ENCODE measurements at regions not wholly inside any gene's neighbourhood (a gene's known extent, or its start where the extent isn't known, plus 50 kb on each side); places are given as distances from the start of the nearest gene placed in this dataset.

DNA sequence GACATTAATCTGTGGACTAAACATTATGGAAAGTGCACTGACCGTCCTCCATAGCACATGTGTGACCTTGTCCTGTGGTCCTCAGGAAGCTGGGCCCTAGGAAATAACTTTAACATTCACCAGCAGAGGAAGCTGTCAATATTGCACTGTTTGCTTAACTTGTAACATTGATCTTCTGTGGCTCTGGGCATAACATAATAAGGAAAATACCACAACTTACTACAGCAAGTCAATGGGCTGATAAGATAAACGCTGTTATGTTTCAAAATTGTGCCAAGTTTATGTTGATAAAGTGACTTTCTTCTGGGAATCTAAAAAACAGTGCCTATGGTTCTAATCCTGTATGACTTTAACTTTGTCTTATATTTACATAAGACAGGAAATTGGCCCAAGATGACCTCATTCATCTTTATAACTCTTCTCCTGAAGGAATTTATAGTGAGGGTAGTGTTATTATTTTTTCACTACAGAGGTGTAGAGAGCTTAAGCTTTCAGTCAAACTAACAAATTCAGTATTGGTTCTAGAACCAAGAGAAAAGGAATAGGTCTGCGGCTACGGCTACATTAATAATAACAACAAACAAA, 113.7 kb upstream of the MAP4K3 start (continued):
- TF ChIP-seq, protein P1, sequence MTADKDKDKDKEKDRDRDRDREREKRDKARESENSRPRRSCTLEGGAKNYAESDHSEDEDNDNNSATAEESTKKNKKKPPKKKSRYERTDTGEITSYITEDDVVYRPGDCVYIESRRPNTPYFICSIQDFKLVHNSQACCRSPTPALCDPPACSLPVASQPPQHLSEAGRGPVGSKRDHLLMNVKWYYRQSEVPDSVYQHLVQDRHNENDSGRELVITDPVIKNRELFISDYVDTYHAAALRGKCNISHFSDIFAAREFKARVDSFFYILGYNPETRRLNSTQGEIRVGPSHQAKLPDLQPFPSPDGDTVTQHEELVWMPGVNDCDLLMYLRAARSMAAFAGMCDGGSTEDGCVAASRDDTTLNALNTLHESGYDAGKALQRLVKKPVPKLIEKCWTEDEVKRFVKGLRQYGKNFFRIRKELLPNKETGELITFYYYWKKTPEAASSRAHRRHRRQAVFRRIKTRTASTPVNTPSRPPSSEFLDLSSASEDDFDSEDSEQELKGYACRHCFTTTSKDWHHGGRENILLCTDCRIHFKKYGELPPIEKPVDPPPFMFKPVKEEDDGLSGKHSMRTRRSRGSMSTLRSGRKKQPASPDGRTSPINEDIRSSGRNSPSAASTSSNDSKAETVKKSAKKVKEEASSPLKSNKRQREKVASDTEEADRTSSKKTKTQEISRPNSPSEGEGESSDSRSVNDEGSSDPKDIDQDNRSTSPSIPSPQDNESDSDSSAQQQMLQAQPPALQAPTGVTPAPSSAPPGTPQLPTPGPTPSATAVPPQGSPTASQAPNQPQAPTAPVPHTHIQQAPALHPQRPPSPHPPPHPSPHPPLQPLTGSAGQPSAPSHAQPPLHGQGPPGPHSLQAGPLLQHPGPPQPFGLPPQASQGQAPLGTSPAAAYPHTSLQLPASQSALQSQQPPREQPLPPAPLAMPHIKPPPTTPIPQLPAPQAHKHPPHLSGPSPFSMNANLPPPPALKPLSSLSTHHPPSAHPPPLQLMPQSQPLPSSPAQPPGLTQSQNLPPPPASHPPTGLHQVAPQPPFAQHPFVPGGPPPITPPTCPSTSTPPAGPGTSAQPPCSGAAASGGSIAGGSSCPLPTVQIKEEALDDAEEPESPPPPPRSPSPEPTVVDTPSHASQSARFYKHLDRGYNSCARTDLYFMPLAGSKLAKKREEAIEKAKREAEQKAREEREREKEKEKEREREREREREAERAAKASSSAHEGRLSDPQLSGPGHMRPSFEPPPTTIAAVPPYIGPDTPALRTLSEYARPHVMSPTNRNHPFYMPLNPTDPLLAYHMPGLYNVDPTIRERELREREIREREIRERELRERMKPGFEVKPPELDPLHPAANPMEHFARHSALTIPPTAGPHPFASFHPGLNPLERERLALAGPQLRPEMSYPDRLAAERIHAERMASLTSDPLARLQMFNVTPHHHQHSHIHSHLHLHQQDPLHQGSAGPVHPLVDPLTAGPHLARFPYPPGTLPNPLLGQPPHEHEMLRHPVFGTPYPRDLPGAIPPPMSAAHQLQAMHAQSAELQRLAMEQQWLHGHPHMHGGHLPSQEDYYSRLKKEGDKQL (CRISPR knock-in tag; IDR thresholded peaks at IDR 0.05; ENCODE audit: low read depth) = peak; percentile 99
- TF ChIP-seq ZNF562 (CRISPR knock-in tag; IDR thresholded peaks at IDR 0.05; ENCODE audit: borderline replicate concordance) (no peak), FOSL1 (CRISPR knock-in tag; IDR thresholded peaks at IDR 0.05; ENCODE audit: borderline replicate concordance) (peak; percentile 77; the same call in 1 of the 2 replicates), KDM3A (CRISPR knock-in tag; IDR thresholded peaks at IDR 0.05; ENCODE audit: low read depth) (peak; percentile 93), KAT8 (CRISPR knock-in tag; IDR thresholded peaks at IDR 0.05) (peak; percentile 91), TAF15 (IDR thresholded peaks at IDR 0.05; ENCODE audit: low read depth, low read length, poor library complexity, severe bottlenecking) (no peak), ZNF569 (CRISPR knock-in tag; IDR thresholded peaks at IDR 0.05; ENCODE audit: borderline replicate concordance) (no peak), ADNP (CRISPR knock-in tag; IDR thresholded peaks at IDR 0.05) (no peak; the same call in 1 of the 2 replicates), ZNF879 (CRISPR knock-in tag; IDR thresholded peaks at IDR 0.05) (no peak), PRPF4 (IDR thresholded peaks at IDR 0.05; ENCODE audit: low read depth, low read length, poor library complexity, severe bottlenecking) (no peak), ATM (IDR thresholded peaks at IDR 0.05; ENCODE audit: borderline replicate concordance) (no peak), ZFP41 (CRISPR knock-in tag; IDR thresholded peaks at IDR 0.05; ENCODE audit: borderline replicate concordance) (no peak), HNF4G (IDR thresholded peaks at IDR 0.05; ENCODE audit: borderline replicate concordance, low read depth, low read length) (peak; percentile 92), HNF4G (CRISPR knock-in tag; IDR thresholded peaks at IDR 0.05; ENCODE audit: borderline replicate concordance, low read depth) (peak; percentile 98), XRCC5 (optimal IDR thresholded peaks at IDR 0.05; ENCODE audit: low read length) (peak; percentile 31), POLR2AphosphoS5 (IDR thresholded peaks at IDR 0.05; ENCODE audit: low read depth, low read length) (no peak), ZNF766 (CRISPR knock-in tag; IDR thresholded peaks at IDR 0.05; ENCODE audit: borderline replicate concordance) (no peak), TGIF2 (CRISPR knock-in tag; IDR thresholded peaks at IDR 0.05) (peak; percentile 86)
- TF ChIP-seq, protein P2, sequence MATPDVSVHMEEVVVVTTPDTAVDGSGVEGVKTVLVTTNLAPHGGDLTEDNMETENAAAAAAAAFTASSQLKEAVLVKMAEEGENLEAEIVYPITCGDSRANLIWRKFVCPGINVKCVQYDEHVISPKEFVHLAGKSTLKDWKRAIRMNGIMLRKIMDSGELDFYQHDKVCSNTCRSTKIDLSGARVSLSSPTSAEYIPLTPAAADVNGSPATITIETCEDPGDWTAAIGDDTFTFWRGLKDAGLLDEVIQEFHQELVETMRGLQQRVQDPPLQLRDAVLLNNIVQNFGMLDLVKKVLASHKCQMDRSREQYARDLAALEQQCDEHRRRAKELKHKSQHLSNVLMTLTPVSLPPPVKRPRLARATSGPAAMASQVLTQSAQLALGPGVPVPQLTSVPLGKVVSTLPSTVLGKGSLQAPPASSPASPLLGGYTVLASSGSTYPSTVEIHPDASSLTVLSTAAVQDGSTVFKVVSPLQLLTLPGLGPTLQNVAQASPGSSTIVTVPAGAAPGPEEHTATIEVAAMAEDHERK (CRISPR knock-in tag; IDR thresholded peaks at IDR 0.05; ENCODE audit: low read depth) = peak; percentile 54; the same call in 1 of the 2 replicates
- TF ChIP-seq, protein P3, sequence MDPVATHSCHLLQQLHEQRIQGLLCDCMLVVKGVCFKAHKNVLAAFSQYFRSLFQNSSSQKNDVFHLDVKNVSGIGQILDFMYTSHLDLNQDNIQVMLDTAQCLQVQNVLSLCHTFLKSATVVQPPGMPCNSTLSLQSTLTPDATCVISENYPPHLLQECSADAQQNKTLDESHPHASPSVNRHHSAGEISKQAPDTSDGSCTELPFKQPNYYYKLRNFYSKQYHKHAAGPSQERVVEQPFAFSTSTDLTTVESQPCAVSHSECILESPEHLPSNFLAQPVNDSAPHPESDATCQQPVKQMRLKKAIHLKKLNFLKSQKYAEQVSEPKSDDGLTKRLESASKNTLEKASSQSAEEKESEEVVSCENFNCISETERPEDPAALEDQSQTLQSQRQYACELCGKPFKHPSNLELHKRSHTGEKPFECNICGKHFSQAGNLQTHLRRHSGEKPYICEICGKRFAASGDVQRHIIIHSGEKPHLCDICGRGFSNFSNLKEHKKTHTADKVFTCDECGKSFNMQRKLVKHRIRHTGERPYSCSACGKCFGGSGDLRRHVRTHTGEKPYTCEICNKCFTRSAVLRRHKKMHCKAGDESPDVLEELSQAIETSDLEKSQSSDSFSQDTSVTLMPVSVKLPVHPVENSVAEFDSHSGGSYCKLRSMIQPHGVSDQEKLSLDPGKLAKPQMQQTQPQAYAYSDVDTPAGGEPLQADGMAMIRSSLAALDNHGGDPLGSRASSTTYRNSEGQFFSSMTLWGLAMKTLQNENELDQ (CRISPR knock-in tag; IDR thresholded peaks at IDR 0.05; ENCODE audit: borderline replicate concordance) = 0 out of 2 replicates have a peak, but pooled peaks have one; percentile 32
